Pancreas (tissue), 10 donors: ENCODE measurements at regions not wholly inside any gene's neighbourhood (a gene's known extent, or its start where the extent isn't known, plus 50 kb on each side); places are given as distances from the start of the nearest gene placed in this dataset.
A peak's percentile ranks its signal among the peaks of the same experiment; 100 is the strongest.
"Not testable (repeated sequence)": the region's sequence is repeated elsewhere in the genome, so short reads cannot be mapped to it uniquely, and the experiment has no call there.

ENCODE experiments used
- ATAC-seq, 4 donors: fragments of 200-7000 bp; cut with Tn5 transposase; one replicate each; pipeline versions ENCODE4 v1.8.0 to v1.9.1; 2020; ENCODE audit warnings: mild to moderate bottlenecking in 4 of 4, moderate library complexity in 4 of 4
- DNase-seq, 6 donors: peaks; one replicate each; pipeline ENCODE4 v3.0.0-alpha.2; 2020
- FAIRE-seq: peaks from 2 replicates; lab custom pipeline; 2012; peaks lifted over from hg19 to GRCh38; lab: Jason Lieb, UNC
- H3K27ac ChIP-seq, 4 donors: fragments of 200-600 bp; sonication (generic); 1 replicate in 3 of 4; 2 replicates in 1 of 4; pipeline versions ENCODE4 v1.5.0 to v1.8.0; 2020
- H3K27me3 ChIP-seq, 4 donors: fragments of 200-600 bp; one replicate each; pipeline ENCODE4 v1.8.0; 2021
- H3K36me3 ChIP-seq, 3 donors: fragments of 200-600 bp; sonication (generic) in 1 of 3; one replicate each; pipeline versions ENCODE4 v1.5.0 to v1.8.0; 2020 to 2021
- H3K4me1 ChIP-seq, 3 donors: fragments of 200-600 bp; one replicate each; pipeline ENCODE4 v1.8.0; 2021
- H3K4me3 ChIP-seq, 4 donors: fragments of 200-600 bp; sonication (generic) in 2 of 4; one replicate each; pipeline versions ENCODE4 v1.5.0 to v1.8.0; 2020 to 2021
- H3K9me3 ChIP-seq, 4 donors: fragments of 200-600 bp; one replicate each; pipeline ENCODE4 v1.8.0; 2021
- CTCF ChIP-seq, 4 donors: fragments of 200-600 bp; sonication (generic) in 3 of 4; IDR thresholded peaks; one replicate each; pipeline versions ENCODE4 v1.5.0 to v1.8.0; 2021; ENCODE audit warnings: antibody characterized with exemption in 4 of 4
- WGBS, 2 donors: extraction: QIAGEN DNeasy Blood & Tissue Kit; methylation state at CpG; one replicate each; pipeline ENCODE4 v1.1.7; 2013; 5-methylcytosine and 5-hydroxymethylcytosine counted together
- intact Hi-C, 3 donors: fragments of 100-400 bp; cut with DNase I; formaldehyde crosslinking; loops; one replicate each; pipeline versions ENCODE4 v1.11.1 to v1.14.2; 2022
- donor health status: healthy with polysubstance abuse.
- donor health status: DM: no; HTN: no; CAD: no; lungs with moderate emphysema.
- donor health status: DM: no; HTN: no; CAD: no.
- donor health status: control.
- donor health status: control.
- donor health status: Bipolar disorder and iron deficiency.
- donor health status: DM: yes; HTN: yes; CAD: no.
- donor health status: DM: no; HTN: no; CAD: no.
- donor health status: DM: no; HTN: no; CAD: no.
- donor health status: DM: yes; HTN: yes; CAD: no.

GRCh38 chr20:19874040-19874727 lies 116.1 kb downstream of the RIN2 start:
- Histone ChIP-seq H3K4me1 (no peaks in the 10 kb centered on the region), H3K4me3 (no peak overlapping the region), H3K9me3 (no peaks in the 10 kb centered on the region), H3K36me3 (no peaks in the 10 kb centered on the region), H3K27me3 (no peaks in the 10 kb centered on the region), H3K27ac (no peak overlapping the region)
- WGBS, 2 donors = 95 to 97% methylated on average over 2 of the region's 2 CpGs
- no peak for ATAC-seq
- intact Hi-C loops = no loop called here
- TF ChIP-seq CTCF (IDR thresholded peaks at IDR 0.05) = no peak
- no peak for DNase-seq
- no peak for FAIRE-seq

GRCh38 chr20:19875376-19876221 lies 117.5 kb downstream of the RIN2 start:
- intact Hi-C loops = no loop called here
- Histone ChIP-seq H3K27me3 (no peaks in the 10 kb centered on the region), H3K4me3 (no peak overlapping the region), H3K4me1 (no peaks in the 10 kb centered on the region), H3K27ac (peak overlapping the region in 1 of 4 donors; percentile 27), H3K9me3 (no peaks in the 10 kb centered on the region), H3K36me3 (no peaks in the 10 kb centered on the region)
- FAIRE-seq (no peak), DNase-seq (no peak), ATAC-seq (peak in 2 of 4 donors; percentile 29 to 46)
- no peak for TF ChIP-seq CTCF (IDR thresholded peaks at IDR 0.05)
- 81 to 84% methylated on average over 11 of the region's 11 CpGs for WGBS, 2 donors

GRCh38 chr20:19876828-19877460 lies 118.9 kb downstream of the RIN2 start:
- Histone ChIP-seq H3K4me3 (no peak overlapping the region), H3K4me1 (no peaks in the 10 kb centered on the region), H3K9me3 (no peaks in the 10 kb centered on the region), H3K36me3 (no peaks in the 10 kb centered on the region), H3K27me3 (no peaks in the 10 kb centered on the region), H3K27ac (no peak overlapping the region)
- WGBS, 2 donors = 84 to 85% methylated on average over 5 of the region's 5 CpGs
- no peak for FAIRE-seq
- TF ChIP-seq CTCF (IDR thresholded peaks at IDR 0.05) = no peak
- ATAC-seq = no peak
- no peak for DNase-seq
- intact Hi-C loops = no loop called here

- not testable (repeated sequence) for H3K4me3 ChIP-seq, H3K9me3 ChIP-seq, H3K27me3 ChIP-seq, ATAC-seq, H3K36me3 ChIP-seq, H3K4me1 ChIP-seq, DNase-seq, H3K27ac ChIP-seq, FAIRE-seq
- WGBS, 2 donors = 92 to 95% methylated on average over 4 of the region's 4 CpGs
- intact Hi-C loops = loop anchor here in 1 of 3 donors (2.0 kb wide), 1 partner anchor 17 kb away; no protein-coding TSS in a partner anchor
Measured at GRCh38 chr20:19879874-19880255, 121.8 kb downstream of the RIN2 start.

GRCh38 chr20:19880256-19881079 lies 122.4 kb downstream of the RIN2 start:
- no peak overlapping the region for H3K27ac ChIP-seq
- FAIRE-seq = no peak

More at GRCh38 chr20:19880256-19881079, 122.4 kb downstream of the RIN2 start:
- DNase-seq (no peak), ATAC-seq (peak in 1 of 4 donors; percentile 26)
- Histone ChIP-seq H3K4me3 (no peak overlapping the region), H3K4me1 (no peaks in the 10 kb centered on the region), H3K36me3 (no peaks in the 10 kb centered on the region), H3K27me3 (no peaks in the 10 kb centered on the region), H3K9me3 (no peaks in the 10 kb centered on the region)
- no peak for TF ChIP-seq CTCF (IDR thresholded peaks at IDR 0.05)
- intact Hi-C loops = no loop called here
- WGBS, 2 donors = 92 to 94% methylated on average over 10 of the region's 10 CpGs
